ENCODE measurements at regions not wholly inside any gene's neighbourhood (a gene's known extent, or its start where the extent isn't known, plus 50 kb on each side); places are given as distances from the start of the nearest gene placed in this dataset.

DNA sequence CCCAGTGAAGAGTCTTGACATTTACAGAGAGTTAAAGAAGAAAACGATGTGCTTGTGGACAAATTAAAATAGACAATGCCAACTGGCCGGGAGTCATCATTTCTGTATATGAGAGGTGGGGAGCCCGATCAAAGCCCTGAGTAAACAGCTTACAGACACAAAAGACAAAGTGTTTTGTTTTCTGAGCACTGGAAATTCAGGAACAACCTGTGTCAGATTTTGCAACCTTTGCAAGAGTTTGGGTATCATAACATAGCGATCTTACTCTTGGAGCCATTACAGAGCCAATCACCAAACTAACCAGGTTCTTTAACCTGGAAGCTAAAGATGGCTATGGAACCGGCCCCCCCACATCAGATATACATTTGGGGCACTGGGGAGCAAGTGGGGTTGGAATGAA, 101.9 kb upstream of the LRIG1 start:
- TF ChIP-seq CTCF (IDR thresholded peaks at IDR 0.05) (no peak), POLR2A (IDR thresholded peaks at IDR 0.05) (no peak)
